Neural cell (in vitro differentiated cells): ENCODE measurements at regions not wholly inside any gene's neighbourhood (a gene's known extent, or its start where the extent isn't known, plus 50 kb on each side); places are given as distances from the start of the nearest gene placed in this dataset.

Experiments used
- H2AFZ ChIP-seq: fragments of 200-600, 300-800 bp; sonication (generic), shearing (Covaris generic); 2 replicates; pipeline ENCODE4 v1.6.0; 2014; ENCODE audit warnings: low read depth, mild to moderate bottlenecking, antibody characterized with exemption, low read length, moderate library complexity
- H3F3A ChIP-seq: fragments of 200-600 bp; shearing (Covaris generic); 2 replicates; pipeline ENCODE4 v1.6.1; 2016; ENCODE audit warnings: mild to moderate bottlenecking, moderate library complexity, mixed read lengths, antibody characterized with exemption, low read length; ENCODE audit not compliant: insufficient read depth, poor library complexity, severe bottlenecking
- H3K27ac ChIP-seq: fragments of 200-600, 300-800 bp; sonication (generic), shearing (Covaris generic); 2 replicates; pipeline ENCODE4 v1.5.1; 2014; ENCODE audit warnings: mild to moderate bottlenecking, low read length, moderate library complexity
- H3K27me3 ChIP-seq: fragments of 300-800, 200-600 bp; sonication (generic), shearing (Covaris generic); 2 replicates; pipeline ENCODE4 v1.6.0; 2014; ENCODE audit warnings: mild to moderate bottlenecking, low read depth, low read length, moderate library complexity; ENCODE audit not compliant: insufficient read depth
- H3K36me3 ChIP-seq: fragments of 300-800, 200-600 bp; sonication (generic), shearing (Covaris generic); 2 replicates; pipeline ENCODE4 v1.5.1; 2014; ENCODE audit warnings: mild to moderate bottlenecking, antibody characterized with exemption, low read length, moderate library complexity; ENCODE audit not compliant: insufficient read depth
- H3K4me2 ChIP-seq: fragments of 300-800, 200-600 bp; sonication (generic), shearing (Covaris generic); 2 replicates; pipeline ENCODE4 v1.6.0; 2014; ENCODE audit warnings: mild to moderate bottlenecking, low read length
- H3K4me3 ChIP-seq: fragments of 300-800, 200-600 bp; sonication (generic), shearing (Covaris generic); 2 replicates; pipeline ENCODE4 v1.5.1; 2014; ENCODE audit warnings: mild to moderate bottlenecking, low read length, moderate library complexity
- H3K79me2 ChIP-seq: fragments of 200-600 bp; shearing (Covaris generic); replicated peaks from 2 replicates; pipeline ENCODE4 v1.6.0; 2014; ENCODE audit warnings: mild to moderate bottlenecking, low read length, moderate library complexity; ENCODE audit not compliant: insufficient read depth
- H3K9ac ChIP-seq: fragments of 300-800, 200-600 bp; sonication (generic), shearing (Covaris generic); 2 replicates; pipeline ENCODE4 v1.6.1; 2016; ENCODE audit warnings: mild to moderate bottlenecking, low read length, mixed read lengths
- H3K9me2 ChIP-seq: fragments of 200-600 bp; shearing (Covaris generic); 2 replicates; pipeline ENCODE4 v1.6.1; 2016; ENCODE audit warnings: mild to moderate bottlenecking, low read length, mixed read lengths; ENCODE audit not compliant: insufficient read depth
- H3K9me3 ChIP-seq: fragments of 200-600, 300-800 bp; sonication (generic), shearing (Covaris generic); 2 replicates; pipeline ENCODE4 v1.6.1; 2016; ENCODE audit warnings: mild to moderate bottlenecking, mixed run types, low read length, moderate library complexity, mixed read lengths
- H4K20me1 ChIP-seq: fragments of 200-600 bp; shearing (Covaris generic); 2 replicates; pipeline ENCODE4 v1.6.1; 2016; ENCODE audit warnings: mild to moderate bottlenecking, mixed run types; ENCODE audit not compliant: insufficient read depth
- CTCF ChIP-seq: fragments of 450-650 bp; IDR thresholded peaks from 2 replicates; pipeline ENCODE4 v1.5.1; 2014; ENCODE audit warnings: antibody characterized with exemption, mild to moderate bottlenecking, moderate library complexity; ENCODE audit not compliant: poor library complexity, severe bottlenecking
- EP300 ChIP-seq: fragments of 450-650 bp; conservative IDR thresholded peaks from 2 replicates; pipeline ENCODE4 v1.6.1; 2014; ENCODE audit warnings: antibody characterized with exemption, mild to moderate bottlenecking, moderate library complexity; ENCODE audit not compliant: poor library complexity, severe bottlenecking
- EZH2 ChIP-seq: fragments of 200-600, 300-800 bp; shearing (Covaris generic), sonication (generic); IDR thresholded peaks from 2 replicates; pipeline ENCODE4 v1.6.1; 2014; ENCODE audit warnings: antibody characterized with exemption, low read length, borderline replicate concordance, mild to moderate bottlenecking; ENCODE audit not compliant: insufficient read depth, poor library complexity, severe bottlenecking
- MXI1 ChIP-seq: fragments of 450-650 bp; conservative IDR thresholded peaks from 2 replicates; pipeline ENCODE4 v1.6.1; 2014; ENCODE audit warnings: antibody characterized with exemption, mild to moderate bottlenecking; ENCODE audit not compliant: poor library complexity, severe bottlenecking
- POLR2AphosphoS5 ChIP-seq: IDR thresholded peaks from 2 replicates; pipeline ENCODE4 v1.6.1; 2012
- RAD21 ChIP-seq: fragments of 450-650 bp; conservative IDR thresholded peaks from 2 replicates; pipeline ENCODE4 v1.6.1; 2014; ENCODE audit warnings: antibody characterized with exemption, mild to moderate bottlenecking, moderate library complexity
- SMC3 ChIP-seq: fragments of 450-650 bp; conservative IDR thresholded peaks from 2 replicates; pipeline ENCODE4 v1.6.1; 2014; ENCODE audit warnings: antibody characterized with exemption, mild to moderate bottlenecking, moderate library complexity; ENCODE audit not compliant: poor library complexity
- TAF1 ChIP-seq: IDR thresholded peaks from 2 replicates; pipeline ENCODE4 v1.6.1; 2012; ENCODE audit warnings: low read depth
- TF ChIP-seq, protein P1 (sequence below): IDR thresholded peaks from 2 replicates; pipeline ENCODE4 v1.6.1; 2012; ENCODE audit warnings: borderline replicate concordance

GRCh38 chr6:71079677-71080076 lies 122.8 kb upstream of the B3GAT2 start:
- Histone ChIP-seq H3K9me3 (no peaks in the 10 kb centered on the region), H3K9ac (no peak overlapping the region), H3K9me2 (no peaks in the 10 kb centered on the region), H3K27me3 (no peaks in the 10 kb centered on the region), H3K27ac (no peak overlapping the region), H3K36me3 (no peaks in the 10 kb centered on the region), H3K4me3 (no peak overlapping the region), H3K4me2 (no peak overlapping the region), H2AFZ (no peak overlapping the region), H4K20me1 (no peaks in the 10 kb centered on the region), H3F3A (no peaks in the 10 kb centered on the region), H3K79me2 (no peaks in the 10 kb centered on the region)
- TF ChIP-seq TAF1 (no peak), CTCF (no peak), RAD21 (no peak), MXI1 (no peak), SMC3 (no peak), EZH2 (no peak), EP300 (no peak), POLR2AphosphoS5 (no peak)
- TF ChIP-seq, protein P1, sequence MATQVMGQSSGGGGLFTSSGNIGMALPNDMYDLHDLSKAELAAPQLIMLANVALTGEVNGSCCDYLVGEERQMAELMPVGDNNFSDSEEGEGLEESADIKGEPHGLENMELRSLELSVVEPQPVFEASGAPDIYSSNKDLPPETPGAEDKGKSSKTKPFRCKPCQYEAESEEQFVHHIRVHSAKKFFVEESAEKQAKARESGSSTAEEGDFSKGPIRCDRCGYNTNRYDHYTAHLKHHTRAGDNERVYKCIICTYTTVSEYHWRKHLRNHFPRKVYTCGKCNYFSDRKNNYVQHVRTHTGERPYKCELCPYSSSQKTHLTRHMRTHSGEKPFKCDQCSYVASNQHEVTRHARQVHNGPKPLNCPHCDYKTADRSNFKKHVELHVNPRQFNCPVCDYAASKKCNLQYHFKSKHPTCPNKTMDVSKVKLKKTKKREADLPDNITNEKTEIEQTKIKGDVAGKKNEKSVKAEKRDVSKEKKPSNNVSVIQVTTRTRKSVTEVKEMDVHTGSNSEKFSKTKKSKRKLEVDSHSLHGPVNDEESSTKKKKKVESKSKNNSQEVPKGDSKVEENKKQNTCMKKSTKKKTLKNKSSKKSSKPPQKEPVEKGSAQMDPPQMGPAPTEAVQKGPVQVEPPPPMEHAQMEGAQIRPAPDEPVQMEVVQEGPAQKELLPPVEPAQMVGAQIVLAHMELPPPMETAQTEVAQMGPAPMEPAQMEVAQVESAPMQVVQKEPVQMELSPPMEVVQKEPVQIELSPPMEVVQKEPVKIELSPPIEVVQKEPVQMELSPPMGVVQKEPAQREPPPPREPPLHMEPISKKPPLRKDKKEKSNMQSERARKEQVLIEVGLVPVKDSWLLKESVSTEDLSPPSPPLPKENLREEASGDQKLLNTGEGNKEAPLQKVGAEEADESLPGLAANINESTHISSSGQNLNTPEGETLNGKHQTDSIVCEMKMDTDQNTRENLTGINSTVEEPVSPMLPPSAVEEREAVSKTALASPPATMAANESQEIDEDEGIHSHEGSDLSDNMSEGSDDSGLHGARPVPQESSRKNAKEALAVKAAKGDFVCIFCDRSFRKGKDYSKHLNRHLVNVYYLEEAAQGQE, result no peak

GRCh38 chr6:71080133-71080532 lies 123.3 kb upstream of the B3GAT2 start:
- no peaks in the 10 kb centered on the region for H3K9me3 ChIP-seq
- no peak overlapping the region for H3K9ac ChIP-seq
- H3K4me2 ChIP-seq, result no peak overlapping the region
- no peak overlapping the region for H3K27ac ChIP-seq
- H2AFZ ChIP-seq, result no peak overlapping the region
- no peaks in the 10 kb centered on the region for H4K20me1 ChIP-seq
- H3F3A ChIP-seq, result no peaks in the 10 kb centered on the region
- no peaks in the 10 kb centered on the region for H3K27me3 ChIP-seq
- H3K79me2 ChIP-seq, result no peaks in the 10 kb centered on the region
- TF ChIP-seq EZH2 (no peak), TAF1 (no peak), SMC3 (no peak), POLR2AphosphoS5 (no peak), RAD21 (no peak), CTCF (no peak), EP300 (no peak), MXI1 (no peak)
- TF ChIP-seq, protein P1, result no peak
- no peaks in the 10 kb centered on the region for H3K36me3 ChIP-seq
- no peak overlapping the region for H3K4me3 ChIP-seq
- H3K9me2 ChIP-seq, result no peaks in the 10 kb centered on the region
